Motor neuron (in vitro differentiated cells): ENCODE measurements at regions not wholly inside any gene's neighbourhood (a gene's known extent, or its start where the extent isn't known, plus 50 kb on each side); places are given as distances from the start of the nearest gene placed in this dataset.
A peak's percentile ranks its signal among the peaks of the same experiment; 100 is the strongest.
"Not testable (repeated sequence)": the region's sequence is repeated elsewhere in the genome, so short reads cannot be mapped to it uniquely, and the experiment has no call there.

Source experiments
- ATAC-seq, 8 experiments: fragments of 200-7000 bp; cut with Tn5 transposase; replicated peaks in 6 of 8; 2 replicates each; pipeline ENCODE4 v1.8.0; 2021; ENCODE audit warnings: mild to moderate bottlenecking in 8 of 8, moderate library complexity in 8 of 8
- H3K27ac ChIP-seq, 2 donors: fragments of 250-450 bp; sonication (Bioruptor Pico); 2 replicates each; pipeline ENCODE4 v1.9.0; 2021; ENCODE audit warnings: antibody characterized with exemption in 2 of 2, mild to moderate bottlenecking in 2 of 2, moderate library complexity in 1 of 2
- H3K4me1 ChIP-seq, 2 donors: fragments of 250-450 bp; sonication (Bioruptor Pico); replicated peaks in 1 of 2; 2 replicates each; pipeline ENCODE4 v1.6.1; 2021; ENCODE audit warnings: antibody characterized with exemption in 2 of 2, mild to moderate bottlenecking in 2 of 2, moderate library complexity in 1 of 2
- H3K4me3 ChIP-seq, 5 donors: fragments of 250-450 bp; sonication (Bioruptor Pico); 2 replicates each; pipeline ENCODE4 v1.9.0; 2021; ENCODE audit warnings: antibody characterized with exemption in 5 of 5, mild to moderate bottlenecking in 5 of 5, moderate library complexity in 4 of 5
- WGBS, 10 experiments: fragments of 450-650 bp; shearing (Covaris generic); methylation state at CpG; one replicate each; pipeline ENCODE4 v1.0.0; 2022; 5-methylcytosine and 5-hydroxymethylcytosine counted together
- in situ Hi-C, 9 experiments: fragments of 400-800 bp; cut with MboI; loops; one replicate each; pipeline ENCODE4 v1.15.0; 2021; ENCODE audit warnings: low sequenced_read_pairs in 9 of 9, low pct_unique_long_range_greater_than_20kb in 2 of 9; ENCODE audit not compliant: unreplicated experiment in 9 of 9

DNA sequence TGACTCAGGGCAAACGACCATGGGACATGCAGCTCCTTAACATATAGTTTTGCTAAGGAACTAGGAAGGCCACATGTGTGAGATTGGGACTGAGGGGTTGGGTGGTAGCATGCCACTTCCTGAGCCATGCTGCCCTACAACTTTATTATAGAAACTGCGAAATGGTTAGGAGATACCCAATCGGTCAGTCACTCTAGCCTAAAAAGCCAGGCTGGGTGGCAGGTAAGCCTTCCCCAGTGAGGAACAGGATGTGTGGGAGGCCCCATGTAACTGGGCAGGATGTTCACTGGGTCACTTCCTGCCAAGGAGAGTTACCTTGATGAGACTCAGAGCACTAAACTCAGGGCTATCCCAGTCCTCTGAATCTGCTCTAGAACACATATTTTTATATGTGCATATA lies 123.5 kb downstream of the MAP3K7 start:
- peak in 1 of 8 experiments; percentile 52 for ATAC-seq
- no peak overlapping the region for H3K4me3 ChIP-seq
- H3K27ac ChIP-seq = no peak overlapping the region
- WGBS, 10 experiments = 50 to 100% (median 78%) methylated on average over 1 to 3 of the region's 3 CpGs; no CpG with 5 or more reads in 4 of the 10 experiments
- in situ Hi-C loops = no loop called here
- H3K4me1 ChIP-seq = peaks cover 14 to 15% of the 10 kb centered on the region in 2 donors

DNA sequence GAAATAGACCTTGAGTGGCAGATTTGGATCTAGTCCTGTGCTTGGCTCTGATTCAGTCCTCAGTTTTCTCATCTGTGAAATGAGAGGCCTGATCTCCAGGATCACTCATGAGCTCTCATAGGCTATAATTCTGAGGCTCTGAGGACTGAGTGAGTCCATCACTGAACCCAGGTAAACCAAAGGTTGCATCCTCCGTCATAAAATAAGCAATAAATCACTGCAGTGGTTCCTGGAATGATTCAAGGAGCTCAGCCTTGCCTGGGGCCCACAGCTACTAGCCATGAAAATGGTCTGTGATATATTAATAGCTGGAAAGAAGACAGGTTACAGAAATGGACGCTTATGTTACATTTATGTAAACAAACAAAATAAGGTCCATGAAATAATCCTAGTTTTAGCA lies 124.8 kb downstream of the MAP3K7 start:
- H3K4me1 ChIP-seq = peaks cover 13 to 14% of the 10 kb centered on the region in 2 donors
- H3K27ac ChIP-seq = no peak overlapping the region
- H3K4me3 ChIP-seq = no peak overlapping the region
- 33 to 100% (median 75%) methylated on average over 1 to 2 of the region's 2 CpGs for WGBS, 10 experiments
- in situ Hi-C loops = no loop called here
- no peak for ATAC-seq

DNA sequence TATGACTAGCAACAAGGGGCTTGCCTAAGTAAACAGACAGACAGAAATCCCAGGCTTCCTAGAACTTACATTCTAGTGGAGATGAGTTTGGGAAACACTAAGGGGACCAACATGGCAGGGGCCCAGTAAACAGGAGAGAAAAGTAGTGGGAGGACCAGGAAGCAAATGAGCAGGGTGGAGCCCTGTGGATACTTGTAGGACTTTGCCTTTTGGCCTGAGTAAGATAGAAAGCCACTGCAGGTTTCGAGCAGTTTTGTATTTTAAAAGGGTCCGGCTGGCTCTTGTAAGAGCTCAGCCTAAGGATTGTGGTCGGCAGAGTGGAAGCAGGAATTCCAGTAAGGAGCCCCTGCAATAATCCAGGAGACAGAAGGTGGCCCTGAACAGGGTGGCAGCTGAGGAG lies 125.5 kb downstream of the MAP3K7 start:
- ATAC-seq = no peak
- in situ Hi-C loops = no loop called here
- H3K27ac ChIP-seq = no peak overlapping the region

DNA sequence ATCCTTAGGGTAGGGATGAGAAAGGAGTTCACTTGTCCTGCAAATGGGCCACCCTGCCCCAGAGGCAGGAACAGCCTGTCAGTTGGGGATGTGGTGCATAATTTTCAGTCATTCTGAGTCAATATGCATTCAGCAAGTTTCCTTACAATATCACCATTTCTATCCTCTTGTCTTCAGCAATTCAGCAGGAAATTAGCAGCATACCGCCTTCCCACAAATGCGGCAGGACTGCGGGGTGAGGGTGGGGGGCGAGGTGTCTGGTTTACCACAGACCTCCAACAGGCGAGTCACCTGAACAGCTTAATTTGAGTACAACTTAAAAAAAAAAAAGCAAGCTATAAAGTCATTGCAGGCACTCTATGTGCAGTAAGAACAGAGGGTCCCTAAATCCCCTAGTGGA lies 126.8 kb downstream of the MAP3K7 start:
- in situ Hi-C loops = no loop called here

More for the DNA sequence above, 125.5 kb downstream of the MAP3K7 start:
- H3K4me1 ChIP-seq = peaks cover 8% of the 10 kb centered on the region in 2 donors
- H3K4me3 ChIP-seq = no peak overlapping the region
- WGBS, 10 experiments = 83 to 100% (median 97%) methylated on average over 1 to 3 of the region's 3 CpGs; no CpG with 5 or more reads in 5 of the 10 experiments

DNA sequence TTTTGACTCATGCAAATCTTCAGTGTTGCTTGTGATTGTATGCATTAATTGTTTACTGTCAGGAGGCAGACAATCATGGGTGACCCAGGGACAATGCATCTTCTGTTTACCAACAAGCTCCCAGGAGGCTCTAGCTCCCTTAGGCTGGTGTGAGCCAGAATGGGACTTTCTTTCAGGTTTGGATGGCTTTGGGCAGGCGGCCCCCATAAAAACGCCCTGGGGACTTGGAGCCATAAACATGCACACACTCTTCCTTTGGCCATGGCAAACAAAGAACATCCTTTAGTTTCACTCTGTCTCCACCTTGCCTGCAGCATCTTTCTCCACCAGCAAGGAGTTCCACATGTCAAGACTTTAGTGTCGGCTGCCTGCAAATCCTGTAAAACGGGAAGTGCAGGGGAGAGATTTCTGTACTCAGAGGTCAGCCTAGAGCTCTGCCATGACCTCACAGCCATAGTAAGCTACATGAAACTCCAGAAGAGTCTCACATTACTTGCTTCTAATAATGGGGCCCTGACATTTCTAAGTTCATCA lies 127.6 kb downstream of the MAP3K7 start:
- no peak overlapping the region for H3K27ac ChIP-seq
- peak in 1 of 8 experiments; percentile 24 for ATAC-seq
- 40 to 88% (median 78%) methylated on average over 1 to 4 of the region's 4 CpGs; no CpG with 5 or more reads in 4 of the 10 experiments for WGBS, 10 experiments
- no peaks in the 10 kb centered on the region for H3K4me1 ChIP-seq
- in situ Hi-C loops = no loop called here
- H3K4me3 ChIP-seq = no peak overlapping the region

More for the DNA sequence above, 126.8 kb downstream of the MAP3K7 start:
- no peak overlapping the region for H3K4me3 ChIP-seq
- peak in 3 of 8 experiments; percentile 28 to 71 (median 40) for ATAC-seq
- WGBS, 10 experiments = 0 to 96% (median 38%) methylated on average over 1 to 5 of the region's 5 CpGs; no CpG with 5 or more reads in 3 of the 10 experiments
- no peaks in the 10 kb centered on the region for H3K4me1 ChIP-seq
- no peak overlapping the region for H3K27ac ChIP-seq

DNA sequence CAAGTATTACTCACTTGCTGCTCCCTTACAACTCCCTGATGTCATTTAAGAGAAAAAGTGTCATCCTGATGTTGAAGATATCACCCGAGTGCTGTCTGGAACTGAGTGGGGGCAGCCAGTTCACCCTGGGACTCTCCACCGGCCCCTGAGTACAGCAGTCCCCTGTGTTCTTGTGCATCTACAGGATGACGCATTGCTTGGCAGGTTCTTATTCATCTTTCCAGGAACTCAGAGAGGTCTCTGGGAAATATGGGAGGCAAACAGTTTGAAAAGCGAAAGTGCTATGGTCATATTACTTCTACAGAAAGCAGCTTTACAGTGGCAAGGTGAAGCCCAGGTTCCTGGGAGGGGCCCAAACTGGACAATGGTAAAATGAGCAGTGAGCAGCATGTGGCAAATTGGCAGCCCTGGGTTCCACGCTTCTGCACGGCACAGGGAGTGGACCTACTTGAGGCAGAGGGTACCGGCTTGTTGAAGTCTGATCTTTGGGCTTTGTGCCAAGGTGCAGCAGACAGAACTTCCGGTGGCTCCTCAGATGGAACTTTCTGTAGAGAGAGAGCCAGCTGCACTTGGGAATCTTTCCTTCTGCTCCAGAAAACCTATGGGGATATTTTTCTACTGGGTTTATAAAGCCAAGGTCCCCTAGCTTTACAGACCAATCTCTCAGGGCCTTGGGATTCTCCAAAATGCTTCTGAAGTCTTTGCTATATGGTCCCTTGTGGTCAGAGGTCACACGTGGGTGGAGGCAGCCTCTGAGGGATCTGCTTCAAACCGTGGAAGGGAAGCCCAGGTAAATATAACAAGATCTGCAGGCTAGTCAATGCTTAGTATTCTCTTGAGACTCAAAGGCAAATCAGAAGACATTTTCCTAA lies 128.3 kb downstream of the MAP3K7 start:
- no peaks in the 10 kb centered on the region for H3K4me1 ChIP-seq
- WGBS, 10 experiments = 14 to 100% (median 80%) methylated on average over 1 to 8 of the region's 10 CpGs; no CpG with 5 or more reads in 1 of the 10 experiments
- H3K4me3 ChIP-seq = no peak overlapping the region
- peak in 5 of 8 experiments; percentile 32 to 88 (median 55) for ATAC-seq
- in situ Hi-C loops = no loop called here
- no peak overlapping the region for H3K27ac ChIP-seq

DNA sequence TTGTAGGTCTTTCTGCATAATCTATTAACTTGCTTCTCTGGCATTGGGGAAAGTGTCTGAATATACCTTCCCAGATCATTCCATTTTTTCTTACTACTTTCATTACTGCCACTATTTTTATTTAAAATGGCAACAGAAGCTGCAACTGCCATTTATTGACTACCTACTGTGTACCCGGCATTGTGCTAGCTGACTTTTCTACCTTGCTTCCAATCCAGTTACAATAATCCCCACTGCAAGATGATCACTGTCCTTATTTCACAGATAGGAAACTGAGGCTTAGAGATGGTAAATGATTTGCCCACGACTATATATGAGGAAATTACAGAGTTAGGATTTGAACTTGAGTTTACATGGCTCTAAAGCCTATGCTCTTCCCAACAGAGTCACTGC lies 129.0 kb downstream of the MAP3K7 start:
- WGBS, 10 experiments = 20 to 100% (median 90%) methylated on average over 1 to 2 of the region's 2 CpGs
- H3K4me3 ChIP-seq = no peak overlapping the region
- in situ Hi-C loops = no loop called here
- H3K27ac ChIP-seq = no peak overlapping the region
- H3K4me1 ChIP-seq = no peaks in the 10 kb centered on the region
- no peak for ATAC-seq

DNA sequence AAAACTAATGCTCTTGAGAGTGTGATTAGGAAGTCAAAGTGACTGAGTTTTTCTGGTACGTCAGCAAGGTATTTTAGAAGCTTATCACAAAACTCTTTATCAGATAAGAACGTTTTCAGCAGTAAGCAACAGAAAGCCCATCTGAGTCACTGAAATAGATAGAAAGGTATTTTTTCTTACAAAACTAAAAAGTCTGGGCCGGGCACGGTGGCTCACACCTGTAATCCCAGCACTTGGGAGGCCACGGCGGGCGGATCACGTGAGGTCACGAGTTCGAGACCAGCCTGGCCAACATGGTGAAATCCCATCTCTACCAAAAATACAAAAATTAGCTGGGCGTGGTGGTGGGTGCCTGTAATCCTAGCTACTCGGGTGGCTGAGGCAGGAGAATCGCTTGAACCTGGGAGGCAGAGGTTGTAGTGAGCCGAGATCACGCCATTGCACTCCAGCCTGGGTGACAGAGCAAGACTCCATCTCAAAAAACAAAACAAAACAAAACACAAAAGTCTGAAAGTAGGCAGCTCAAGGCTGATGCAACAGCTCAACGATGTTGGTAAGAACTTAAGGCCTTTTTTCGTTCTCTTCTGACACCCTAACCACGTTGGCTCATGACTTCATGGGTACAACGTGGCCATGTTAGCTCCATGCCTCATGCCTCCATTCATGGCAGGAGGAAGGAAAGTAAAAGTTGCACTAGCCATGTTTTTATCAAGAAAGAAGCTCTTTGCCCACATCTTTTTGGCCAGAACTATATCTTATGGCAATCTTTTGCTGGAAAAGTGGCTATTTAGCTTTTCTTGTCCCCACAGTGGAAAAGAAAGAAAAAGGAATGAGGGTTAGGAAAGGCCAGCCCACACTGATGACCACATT lies 129.6 kb downstream of the MAP3K7 start:
- 72 to 100% (median 90%) methylated on average over 1 to 14 of the region's 19 CpGs for WGBS, 10 experiments
- in situ Hi-C loops, H3K4me1 ChIP-seq, ATAC-seq, H3K4me3 ChIP-seq, H3K27ac ChIP-seq: not testable (repeated sequence)

GRCh38 chr6:90456001-90456400 lies 130.9 kb downstream of the MAP3K7 start:
- in situ Hi-C loops = no loop called here
- WGBS, 10 experiments = 14 to 100% (median 89%) methylated on average over 1 to 3 of the region's 3 CpGs
- Histone ChIP-seq H3K4me1 (no peaks in the 10 kb centered on the region), H3K27ac (no peak overlapping the region), H3K4me3 (no peak overlapping the region)
- no peak for ATAC-seq

DNA sequence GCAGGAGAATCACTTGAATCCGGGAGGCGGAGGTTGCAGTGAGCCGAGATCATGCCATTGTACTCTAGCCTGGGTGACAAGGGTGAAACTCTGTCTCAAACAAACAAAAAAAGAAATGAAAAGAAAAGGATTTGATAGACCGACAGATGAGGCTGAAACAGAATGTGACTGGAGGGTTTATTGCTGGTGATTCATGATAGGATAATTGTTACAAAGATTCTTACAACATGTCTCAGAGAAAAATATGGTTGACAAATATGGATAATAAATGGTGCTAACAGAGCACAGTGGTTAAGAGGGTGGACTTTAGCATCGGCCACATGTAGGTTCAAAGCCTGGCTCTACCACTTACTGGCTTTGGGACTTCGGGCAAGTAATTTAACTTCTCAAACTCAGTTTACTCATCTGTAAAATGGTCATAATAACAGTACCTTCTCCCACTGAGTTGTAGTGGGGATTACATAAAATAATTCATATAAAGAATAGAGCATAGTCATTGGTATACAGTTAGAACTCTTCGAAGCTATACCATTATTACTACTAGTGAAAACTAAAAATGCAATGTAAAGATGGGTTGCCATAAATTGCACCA lies 131.9 kb downstream of the MAP3K7 start:
- Histone ChIP-seq H3K27ac (no peak overlapping the region), H3K4me3 (no peak overlapping the region), H3K4me1 (peaks cover 0 to 5% of the 10 kb centered on the region in 2 donors)
- in situ Hi-C loops = no loop called here
- WGBS, 10 experiments = 68 to 93% (median 85%) methylated on average over 2 to 7 of the region's 7 CpGs
- no peak for ATAC-seq

- Histone ChIP-seq H3K4me1 (peaks cover 10 to 17% of the 10 kb centered on the region in 2 donors), H3K4me3 (no peak overlapping the region), H3K27ac (no peak overlapping the region)
- in situ Hi-C loops = no loop called here
- no peak for ATAC-seq
- 24 to 100% (median 47%) methylated on average over 1 to 4 of the region's 4 CpGs; no CpG with 5 or more reads in 2 of the 10 experiments for WGBS, 10 experiments
Measured at GRCh38 chr6:90450268-90450953, 136.5 kb downstream of the MAP3K7 start.

- ATAC-seq = peak in 1 of 8 experiments; percentile 9
- in situ Hi-C loops = no loop called here
- Histone ChIP-seq H3K4me3 (no peak overlapping the region), H3K27ac (no peak overlapping the region), H3K4me1 (peaks cover 10 to 21% of the 10 kb centered on the region in 2 donors)
- 67 to 94% (median 79%) methylated on average over 2 to 5 of the region's 5 CpGs; no CpG with 5 or more reads in 1 of the 10 experiments for WGBS, 10 experiments
Measured at GRCh38 chr6:90449311-90449710, 137.6 kb downstream of the MAP3K7 start.
